DND-41 (cell line): ENCODE measurements at regions not wholly inside any gene's neighbourhood (a gene's known extent, or its start where the extent isn't known, plus 50 kb on each side); places are given as distances from the start of the nearest gene placed in this dataset.
A peak's percentile ranks its signal among the peaks of the same experiment; 100 is the strongest.

Source experiments
- ATAC-seq: fragments of 200-7000 bp; cut with Tn5 transposase; 3 replicates; pipeline ENCODE4 v1.9.1; 2021; ENCODE audit warnings: low read depth; ENCODE audit not compliant: insufficient read depth
- DNase-seq: peaks from one replicate; pipeline ENCODE4 v3.0.0-alpha.2; 2020
- H2AFZ ChIP-seq: 2 replicates; pipeline ENCODE4 v1.6.0; 2012; ENCODE audit warnings: low read depth, low read length
- H3K27ac ChIP-seq: 2 replicates; pipeline ENCODE4 v1.5.1; 2012; ENCODE audit warnings: low read length, inconsistent platforms
- H3K27me3 ChIP-seq: fragments of 200-600 bp; sonication (generic); 2 replicates; pipeline ENCODE4 v1.6.0; 2012; ENCODE audit warnings: low read length, mild to moderate bottlenecking, inconsistent platforms; ENCODE audit not compliant: insufficient read depth, poor library complexity
- H3K36me3 ChIP-seq: 2 replicates; pipeline ENCODE4 v1.5.1; 2012; ENCODE audit warnings: low read length, inconsistent platforms; ENCODE audit not compliant: insufficient read depth
- H3K4me1 ChIP-seq: 2 replicates; pipeline ENCODE4 v1.5.1; 2012; ENCODE audit warnings: mild to moderate bottlenecking, low read length; ENCODE audit not compliant: insufficient read depth
- H3K4me2 ChIP-seq: 2 replicates; pipeline ENCODE4 v1.6.0; 2012; ENCODE audit warnings: mild to moderate bottlenecking, moderate library complexity, low read length, inconsistent platforms; ENCODE audit not compliant: insufficient read depth
- H3K4me3 ChIP-seq, 2 experiments: fragments of 200-600 bp in 1 of 2; shearing (Covaris generic) in 1 of 2; 2 replicates each; pipeline ENCODE4 v1.5.1; 2012 to 2016; ENCODE audit warnings: inconsistent platforms in 2 of 2, low read length in 2 of 2, mild to moderate bottlenecking in 2 of 2, low read depth in 1 of 2, moderate library complexity in 1 of 2
- H3K79me2 ChIP-seq: 2 replicates; pipeline ENCODE4 v1.6.0; 2012; ENCODE audit warnings: low read length, inconsistent platforms; ENCODE audit not compliant: insufficient read depth
- H3K9ac ChIP-seq: 2 replicates; pipeline ENCODE4 v1.6.0; 2012; ENCODE audit warnings: low read depth, mild to moderate bottlenecking, inconsistent platforms, low read length, moderate library complexity
- H3K9me3 ChIP-seq: 2 replicates; pipeline ENCODE4 v1.5.1; 2012; ENCODE audit warnings: low read length, moderate library complexity, mild to moderate bottlenecking, inconsistent platforms; ENCODE audit not compliant: insufficient read depth, severe bottlenecking
- H4K20me1 ChIP-seq: 2 replicates; pipeline ENCODE4 v1.6.0; 2012; ENCODE audit warnings: low read length; ENCODE audit not compliant: insufficient read depth
- EZH2 ChIP-seq: IDR thresholded peaks from 3 replicates; pipeline ENCODE4 v1.6.1; 2012; ENCODE audit warnings: borderline replicate concordance, low read depth, mild to moderate bottlenecking, moderate library complexity, low read length, inconsistent platforms; ENCODE audit not compliant: severe bottlenecking
- TF ChIP-seq, protein P1 (sequence below): IDR thresholded peaks from 2 replicates; pipeline ENCODE4 v1.5.1; 2012; ENCODE audit warnings: borderline replicate concordance, low read length, moderate library complexity, mild to moderate bottlenecking; ENCODE audit not compliant: poor library complexity, severe bottlenecking; ENCODE audit errors: extremely low read depth

GRCh38 chr3:46090161-46090591 is 62.9 kb upstream of the XCR1 start:
- TF ChIP-seq, protein P1, sequence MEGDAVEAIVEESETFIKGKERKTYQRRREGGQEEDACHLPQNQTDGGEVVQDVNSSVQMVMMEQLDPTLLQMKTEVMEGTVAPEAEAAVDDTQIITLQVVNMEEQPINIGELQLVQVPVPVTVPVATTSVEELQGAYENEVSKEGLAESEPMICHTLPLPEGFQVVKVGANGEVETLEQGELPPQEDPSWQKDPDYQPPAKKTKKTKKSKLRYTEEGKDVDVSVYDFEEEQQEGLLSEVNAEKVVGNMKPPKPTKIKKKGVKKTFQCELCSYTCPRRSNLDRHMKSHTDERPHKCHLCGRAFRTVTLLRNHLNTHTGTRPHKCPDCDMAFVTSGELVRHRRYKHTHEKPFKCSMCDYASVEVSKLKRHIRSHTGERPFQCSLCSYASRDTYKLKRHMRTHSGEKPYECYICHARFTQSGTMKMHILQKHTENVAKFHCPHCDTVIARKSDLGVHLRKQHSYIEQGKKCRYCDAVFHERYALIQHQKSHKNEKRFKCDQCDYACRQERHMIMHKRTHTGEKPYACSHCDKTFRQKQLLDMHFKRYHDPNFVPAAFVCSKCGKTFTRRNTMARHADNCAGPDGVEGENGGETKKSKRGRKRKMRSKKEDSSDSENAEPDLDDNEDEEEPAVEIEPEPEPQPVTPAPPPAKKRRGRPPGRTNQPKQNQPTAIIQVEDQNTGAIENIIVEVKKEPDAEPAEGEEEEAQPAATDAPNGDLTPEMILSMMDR, result no peak
- TF ChIP-seq EZH2, result no peak
- Histone ChIP-seq H4K20me1 (no peaks in the 10 kb centered on the region), H3K4me1 (peaks cover 37% of the 10 kb centered on the region), H2AFZ (no peak overlapping the region), H3K4me2 (no peak overlapping the region), H3K9me3 (no peaks in the 10 kb centered on the region), H3K9ac (no peak overlapping the region), H3K27me3 (no peaks in the 10 kb centered on the region), H3K27ac (peak overlapping the region; percentile 10; the same call in 1 of the 2 replicates), H3K36me3 (no peaks in the 10 kb centered on the region), H3K79me2 (no peaks in the 10 kb centered on the region), H3K4me3 (no peak overlapping the region)
- DNase-seq (no peak), ATAC-seq (no peak)

DNA sequence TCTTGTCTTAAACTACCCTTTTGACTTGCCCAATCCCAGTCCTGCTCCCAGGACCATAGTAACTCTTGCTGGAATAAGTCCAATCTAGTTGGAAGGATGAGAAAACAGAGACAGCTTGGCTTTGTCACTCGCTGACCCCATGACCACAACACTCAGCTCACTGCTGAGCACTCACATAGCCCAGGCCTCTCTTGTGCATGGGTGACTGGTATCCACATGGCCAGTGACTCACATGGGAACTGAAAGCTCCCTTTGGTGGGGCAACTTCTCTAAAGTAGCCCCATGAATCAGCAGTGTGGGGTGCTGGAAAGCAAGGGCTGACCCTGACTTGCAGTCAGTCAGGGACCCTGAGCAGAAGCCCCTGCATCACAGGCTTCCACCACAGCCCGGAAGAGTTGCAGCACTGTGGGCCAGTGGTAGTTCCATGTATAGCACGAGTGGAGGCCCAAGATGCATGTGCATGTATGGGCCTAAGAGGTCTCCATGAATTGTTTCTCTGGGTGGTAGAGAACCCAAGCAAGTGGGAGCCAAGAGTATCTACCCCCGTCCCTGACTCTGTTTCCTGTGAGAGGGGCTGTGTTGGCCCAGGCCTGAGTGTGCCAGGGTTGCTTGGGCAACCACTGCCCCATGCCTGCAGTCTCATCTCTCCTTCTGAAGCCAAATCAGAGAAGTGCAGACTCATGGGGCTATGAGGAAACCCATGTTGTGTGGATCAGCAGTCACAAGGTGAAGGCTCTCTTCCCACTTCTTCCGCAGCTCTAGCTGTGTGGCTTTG is 62.1 kb upstream of the XCR1 start:
- no peaks in the 10 kb centered on the region for H4K20me1 ChIP-seq
- DNase-seq, result no peak
- no peaks in the 10 kb centered on the region for H3K9me3 ChIP-seq
- H2AFZ ChIP-seq, result no peak overlapping the region
- H3K36me3 ChIP-seq, result no peaks in the 10 kb centered on the region
- no peak overlapping the region for H3K4me2 ChIP-seq
- ATAC-seq, result no peak
- H3K9ac ChIP-seq, result no peak overlapping the region
- H3K4me3 ChIP-seq, result no peak overlapping the region
- TF ChIP-seq, protein P1, result no peak
- TF ChIP-seq EZH2, result no peak
- peaks cover 37% of the 10 kb centered on the region for H3K4me1 ChIP-seq
- no peaks in the 10 kb centered on the region for H3K27me3 ChIP-seq
- H3K27ac ChIP-seq, result no peak overlapping the region
- H3K79me2 ChIP-seq, result no peaks in the 10 kb centered on the region

GRCh38 chr3:46087871-46088270 is 60.6 kb upstream of the XCR1 start:
- H3K9me3 ChIP-seq, result no peaks in the 10 kb centered on the region
- TF ChIP-seq EZH2, result no peak
- TF ChIP-seq, protein P1, result peak; percentile 57
- H3K4me3 ChIP-seq, result no peak overlapping the region
- H3K4me2 ChIP-seq, result no peak overlapping the region
- H3K27me3 ChIP-seq, result no peaks in the 10 kb centered on the region
- no peak overlapping the region for H3K9ac ChIP-seq
- H3K4me1 ChIP-seq, result peaks cover 24% of the 10 kb centered on the region
- no peaks in the 10 kb centered on the region for H3K36me3 ChIP-seq
- no peak overlapping the region for H3K27ac ChIP-seq
- no peaks in the 10 kb centered on the region for H3K79me2 ChIP-seq
- H4K20me1 ChIP-seq, result no peaks in the 10 kb centered on the region
- ATAC-seq, result peak; percentile 65; the same call in 2 of the 3 replicates
- no peak overlapping the region for H2AFZ ChIP-seq
- peak; percentile 33 for DNase-seq
